Erythroblast (primary cell): ENCODE measurements at regions not wholly inside any gene's neighbourhood (a gene's known extent, or its start where the extent isn't known, plus 50 kb on each side); places are given as distances from the start of the nearest gene placed in this dataset.

ENCODE experiments used
- GATA1 ChIP-seq: IDR thresholded peaks from 2 replicates; pipeline ENCODE4 v1.6.1; 2011; ENCODE audit warnings: low read depth, mild to moderate bottlenecking, control low read depth, low read length, moderate library complexity
- POLR2A ChIP-seq: IDR thresholded peaks from 2 replicates; pipeline ENCODE4 v1.6.1; 2011; ENCODE audit warnings: mild to moderate bottlenecking, low read length

DNA sequence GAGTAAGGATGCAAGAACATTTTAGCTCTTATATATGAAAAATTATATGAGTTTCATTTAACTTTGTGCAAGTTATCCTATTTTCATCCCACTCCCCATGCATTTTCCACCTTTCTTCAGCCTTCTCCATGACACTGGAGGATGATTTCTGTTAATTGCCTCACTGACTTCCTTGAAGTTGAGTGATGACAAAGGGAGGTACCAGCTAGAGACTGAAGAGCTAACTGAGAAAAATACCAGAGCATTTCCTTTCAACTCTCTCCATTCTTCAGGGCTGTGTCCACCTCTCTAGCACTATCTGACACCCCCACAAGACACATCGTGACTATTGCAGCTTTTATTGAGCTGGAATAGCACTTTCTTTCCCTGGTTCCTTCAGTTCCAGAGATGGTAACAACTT is 711.6 kb upstream of the LRRC4C start:
- TF ChIP-seq POLR2A (no peak), GATA1 (no peak)
